ENCODE measurements at regions not wholly inside any gene's neighbourhood (a gene's known extent, or its start where the extent isn't known, plus 50 kb on each side); places are given as distances from the start of the nearest gene placed in this dataset.

GRCh38 chr5:61965069-61965468 is 340.9 kb upstream of the KIF2A start:
- TF ChIP-seq CTCF (IDR thresholded peaks at IDR 0.05; ENCODE audit: low read depth, low read length, poor library complexity, severe bottlenecking) (no peak), EZH2phosphoT487 (IDR thresholded peaks at IDR 0.05; ENCODE audit: borderline replicate concordance, low read length) (no peak)

All from DOHH2 (cell line).